ENCODE measurements at regions not wholly inside any gene's neighbourhood (a gene's known extent, or its start where the extent isn't known, plus 50 kb on each side); places are given as distances from the start of the nearest gene placed in this dataset.
A peak's percentile ranks its signal among the peaks of the same experiment; 100 is the strongest.

DNA sequence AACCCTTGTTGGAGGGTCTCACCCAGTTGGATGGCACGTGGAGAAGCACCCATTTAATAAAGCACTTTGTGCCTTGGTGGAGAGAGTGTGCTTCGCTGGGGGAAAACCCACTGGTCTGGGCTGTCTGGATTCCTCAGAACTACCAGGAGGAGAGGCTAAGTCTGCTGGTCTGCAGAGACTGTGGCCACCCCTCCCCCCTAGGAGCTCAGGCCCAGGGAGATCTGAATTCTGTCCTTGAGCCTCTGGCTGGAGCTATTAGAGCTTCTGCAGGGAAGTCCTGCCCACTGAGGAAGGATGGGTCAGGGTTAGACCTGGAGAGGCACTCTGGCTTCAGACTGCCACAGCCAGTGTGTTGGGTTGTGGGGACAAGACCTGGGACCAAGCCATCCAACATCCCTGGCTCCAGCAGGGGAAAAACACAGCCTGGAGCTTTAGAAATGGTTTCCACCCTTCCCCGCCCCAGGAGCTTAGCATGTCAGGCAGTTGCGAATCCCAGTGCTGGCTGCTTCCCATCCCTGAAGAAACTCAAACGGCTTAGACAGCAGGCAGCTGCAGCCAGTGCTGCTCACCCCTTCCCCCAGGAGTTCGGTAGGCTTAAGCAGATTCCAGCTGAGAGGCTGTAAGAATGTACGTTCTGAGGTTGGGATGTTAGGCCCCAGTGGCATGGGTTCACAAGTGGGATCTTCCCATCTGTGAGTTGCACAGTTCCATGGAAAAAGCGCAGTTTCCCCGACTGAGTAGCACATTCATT is 288.3 kb downstream of the TGFB2 start:
- peak; percentile 24 for DNase-seq (ENCODE audit: low read depth)

GRCh38 chr1:218634212-218634611 is 289.1 kb downstream of the TGFB2 start:
- DNase-seq (ENCODE audit: low read depth): no peak

DNA sequence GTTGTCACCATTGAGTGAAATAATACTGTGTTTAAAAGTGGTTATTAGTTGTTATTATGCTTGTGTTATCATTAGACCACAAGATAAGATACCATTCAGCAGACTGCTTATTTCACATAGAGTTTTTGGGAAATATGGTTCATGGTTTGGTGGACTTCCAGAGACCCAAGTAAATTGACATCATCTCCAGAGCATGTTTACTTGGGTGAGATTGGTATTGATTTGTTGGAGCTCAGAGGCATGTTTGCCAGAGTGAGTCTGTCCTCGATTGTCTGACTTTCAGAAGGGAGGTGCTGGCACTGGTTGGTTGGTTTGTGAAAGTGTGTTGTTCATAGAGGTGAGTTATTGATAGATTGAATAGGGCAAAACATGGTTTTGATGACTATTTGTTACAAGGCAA is 291.4 kb downstream of the TGFB2 start:
- DNase-seq (ENCODE audit: low read depth): no peak

- no peak for DNase-seq (ENCODE audit: low read depth)
Observed at GRCh38 chr1:218640173-218640572, 295.0 kb downstream of the TGFB2 start.

GRCh38 chr1:218642033-218642948 is 297.2 kb downstream of the TGFB2 start:
- no peak for DNase-seq (ENCODE audit: low read depth)

DNA sequence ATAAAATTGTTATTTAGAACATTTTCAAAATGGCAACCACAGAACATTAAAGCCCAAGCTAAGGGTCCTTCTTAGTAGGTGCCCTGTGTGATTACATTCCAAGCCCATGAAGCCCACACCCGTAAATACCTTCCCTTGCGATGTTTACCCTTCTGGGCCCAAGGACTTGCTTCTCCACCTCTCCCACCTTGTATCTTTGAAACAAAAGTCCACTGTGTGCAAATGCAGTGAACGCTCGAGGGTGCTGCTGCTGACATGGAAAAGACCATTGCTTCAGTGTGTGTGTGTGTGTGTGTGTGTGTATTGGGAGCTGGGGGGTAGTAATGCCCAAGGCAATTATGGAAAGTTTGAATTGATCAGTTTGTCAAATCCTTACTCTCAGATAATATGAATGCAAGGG is 298.1 kb downstream of the TGFB2 start:
- DNase-seq (ENCODE audit: low read depth): no peak

- DNase-seq (ENCODE audit: low read depth): no peak
Observed at GRCh38 chr1:218643926-218644325, 298.8 kb downstream of the TGFB2 start.

DNA sequence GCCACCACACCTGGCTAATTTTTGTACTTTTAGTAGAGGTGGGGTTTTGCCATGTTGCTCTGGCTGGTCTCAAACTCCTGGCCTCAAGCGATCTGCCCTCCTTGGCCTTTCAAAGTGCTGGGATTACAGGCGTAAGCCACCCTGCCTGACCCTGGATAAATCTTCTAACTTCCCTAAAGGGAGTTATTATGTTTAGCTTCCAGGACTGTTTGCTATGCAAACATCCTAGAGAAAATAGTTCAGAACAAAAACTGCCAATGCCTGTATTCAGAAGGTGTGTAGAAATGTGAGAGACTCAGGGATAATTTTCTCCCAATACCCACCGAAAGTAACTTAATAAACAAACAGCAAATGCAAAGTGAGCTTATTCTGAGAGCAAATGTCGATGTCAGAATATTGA is 301.2 kb downstream of the TGFB2 start:
- DNase-seq (ENCODE audit: low read depth): no peak

GRCh38 chr1:218656301-218657037 is 311.3 kb downstream of the TGFB2 start:
- DNase-seq (ENCODE audit: low read depth): no peak

GRCh38 chr1:218658269-218658668 is 313.1 kb downstream of the TGFB2 start:
- DNase-seq (ENCODE audit: low read depth): no peak

DNA sequence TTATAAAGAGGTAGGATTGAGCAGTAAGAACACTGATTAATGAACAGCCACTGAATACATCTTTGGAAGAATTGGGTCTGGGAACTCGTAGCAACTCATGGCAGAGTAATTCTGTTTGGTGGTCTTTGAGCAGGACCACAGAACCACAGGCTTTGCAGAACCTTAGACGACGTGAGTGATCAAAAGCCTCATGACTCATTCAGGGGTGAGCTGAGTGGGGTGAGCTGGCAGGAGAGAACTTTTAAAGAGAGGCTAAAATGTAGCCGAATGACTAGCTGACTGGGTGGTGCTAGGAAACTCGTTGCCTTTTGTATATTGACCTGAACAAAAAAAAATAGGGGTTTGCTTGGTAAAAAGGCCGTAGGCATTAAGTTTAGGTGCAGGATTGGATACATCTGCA is 313.8 kb downstream of the TGFB2 start:
- peak; percentile 93 for DNase-seq (ENCODE audit: low read depth)

DNA sequence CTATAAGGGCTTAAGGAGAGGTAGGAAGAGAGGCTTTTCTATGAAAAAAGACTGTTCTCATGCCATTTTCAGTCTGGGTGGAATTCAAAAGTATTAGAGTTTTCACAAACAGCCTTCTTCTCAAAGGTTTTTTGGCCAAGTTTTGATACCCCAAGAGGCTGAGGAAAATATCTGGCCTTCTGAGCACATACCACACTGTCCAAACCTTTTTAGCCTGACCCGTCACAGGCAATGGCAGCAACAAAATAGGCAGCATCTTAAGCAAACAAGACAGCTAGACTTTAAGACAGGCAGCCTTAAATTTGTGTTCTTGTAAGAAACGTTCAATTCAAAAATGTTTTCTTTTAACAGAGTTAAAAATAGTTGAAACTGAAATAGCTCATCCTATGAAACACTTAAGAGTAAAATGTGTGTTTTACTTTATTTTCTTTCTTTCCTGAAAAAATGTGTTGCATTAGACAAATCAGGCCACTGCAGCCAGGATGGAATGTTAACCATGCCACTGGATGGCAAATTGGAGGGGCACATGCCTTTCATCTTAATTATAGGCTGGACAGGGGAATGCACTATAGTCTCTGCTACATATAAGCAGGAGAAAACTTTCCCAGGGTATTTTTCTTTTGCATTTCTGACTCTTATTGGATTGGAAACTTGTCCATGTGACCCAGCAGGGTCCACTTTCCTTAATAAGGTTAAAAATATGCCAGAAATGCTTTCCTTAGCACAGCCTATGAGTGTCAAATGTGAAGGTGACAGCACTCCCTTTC is 315.0 kb downstream of the TGFB2 start:
- DNase-seq (ENCODE audit: low read depth): no peak

DNA sequence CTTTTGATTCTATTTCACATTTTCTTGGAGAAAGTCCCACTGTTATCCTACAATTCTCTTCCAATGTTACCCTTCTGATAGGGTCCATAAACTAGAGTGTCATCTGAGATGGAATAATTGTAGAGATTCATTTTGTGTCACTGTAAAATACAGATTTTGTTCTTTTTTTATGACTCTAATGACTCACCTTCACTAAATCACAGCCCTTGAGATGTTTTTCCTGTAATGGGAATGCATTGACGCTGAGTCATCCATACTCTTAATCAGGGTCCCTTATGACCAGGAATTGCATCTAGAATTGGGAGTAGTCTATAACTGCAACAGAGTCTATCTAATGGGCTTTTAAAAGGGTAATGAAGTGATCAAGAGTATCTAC is 315.5 kb downstream of the TGFB2 start:
- no peak for DNase-seq (ENCODE audit: low read depth)

- no peak for DNase-seq (ENCODE audit: low read depth)
Observed at GRCh38 chr1:218661411-218661810, 316.3 kb downstream of the TGFB2 start.

- DNase-seq (ENCODE audit: low read depth): peak; percentile 47
Observed at GRCh38 chr1:218664385-218665170, 319.4 kb downstream of the TGFB2 start.

- DNase-seq (ENCODE audit: low read depth): peak; percentile 92
Observed at GRCh38 chr1:218665221-218665620, 320.1 kb downstream of the TGFB2 start.

DNA sequence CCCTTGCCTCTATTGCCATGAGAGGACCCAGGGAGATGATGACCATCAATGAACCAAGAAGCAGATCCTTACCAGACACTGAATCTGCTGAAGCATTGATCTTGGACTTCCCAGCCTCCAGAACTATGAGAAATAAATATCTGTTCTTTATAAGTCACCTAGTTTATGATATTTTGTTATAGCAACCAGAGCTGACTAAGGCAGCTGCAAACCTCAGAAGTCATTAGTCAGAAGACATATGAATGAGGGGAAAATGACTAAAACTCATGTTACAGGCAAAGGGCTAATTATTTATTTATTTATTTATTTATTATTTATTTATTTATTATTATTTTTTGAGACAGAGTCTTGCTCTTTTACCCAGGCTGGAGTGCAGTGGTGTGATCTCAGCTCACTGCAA is 321.1 kb downstream of the TGFB2 start:
- DNase-seq (ENCODE audit: low read depth): no peak

DNA sequence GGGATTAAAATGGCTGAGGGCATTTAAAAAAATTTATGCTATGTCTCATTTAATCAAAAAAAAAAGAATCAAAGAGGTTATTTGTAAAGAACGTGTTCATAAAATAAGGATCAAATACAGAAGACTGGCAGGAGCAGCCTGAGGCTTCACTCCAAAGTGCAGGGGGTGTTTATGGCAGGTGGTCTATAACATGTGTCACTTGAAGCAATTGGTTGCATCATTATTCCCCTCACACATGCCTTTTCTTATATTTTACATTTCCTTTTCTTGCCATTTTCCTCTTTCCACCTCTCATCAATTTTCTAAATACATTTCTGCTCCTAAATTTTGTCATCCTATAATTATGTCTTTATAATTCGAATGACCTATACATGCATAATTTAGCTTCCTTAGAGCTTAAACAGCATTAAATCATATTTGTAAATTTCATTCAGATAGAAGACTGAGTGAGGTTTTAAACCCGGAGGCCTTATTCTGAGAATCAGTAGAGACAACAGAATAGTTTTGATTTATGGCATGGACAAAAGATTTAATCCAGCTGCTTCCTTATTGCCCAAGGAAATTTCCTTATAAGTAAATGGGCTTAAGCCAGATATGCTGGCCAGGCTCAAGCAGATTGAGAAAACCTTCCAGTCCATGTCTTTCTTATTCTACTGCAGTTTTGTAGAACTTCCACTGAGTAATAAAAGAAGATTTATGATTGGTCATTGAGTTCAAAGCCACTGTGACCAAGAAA is 322.8 kb downstream of the TGFB2 start:
- no peak for DNase-seq (ENCODE audit: low read depth)

DNA sequence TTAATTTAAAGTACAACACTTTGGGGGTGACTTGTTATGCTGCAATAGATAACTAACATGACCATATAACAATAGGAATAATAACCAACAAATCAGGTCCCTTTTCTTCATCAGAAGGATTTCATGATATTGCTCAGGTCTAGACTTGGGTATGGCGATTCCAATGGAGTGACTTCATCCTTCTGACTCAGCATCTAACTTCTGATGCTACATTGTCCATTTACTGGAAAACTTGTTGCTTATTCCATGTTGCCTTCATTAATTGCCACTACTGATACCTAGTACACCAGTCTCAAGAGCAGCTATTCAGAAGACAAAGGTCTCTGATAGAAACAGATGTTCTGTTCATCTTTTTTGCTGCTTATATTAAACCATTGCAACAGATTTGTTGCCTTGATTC is 324.3 kb downstream of the TGFB2 start:
- no peak for DNase-seq (ENCODE audit: low read depth)

DNA sequence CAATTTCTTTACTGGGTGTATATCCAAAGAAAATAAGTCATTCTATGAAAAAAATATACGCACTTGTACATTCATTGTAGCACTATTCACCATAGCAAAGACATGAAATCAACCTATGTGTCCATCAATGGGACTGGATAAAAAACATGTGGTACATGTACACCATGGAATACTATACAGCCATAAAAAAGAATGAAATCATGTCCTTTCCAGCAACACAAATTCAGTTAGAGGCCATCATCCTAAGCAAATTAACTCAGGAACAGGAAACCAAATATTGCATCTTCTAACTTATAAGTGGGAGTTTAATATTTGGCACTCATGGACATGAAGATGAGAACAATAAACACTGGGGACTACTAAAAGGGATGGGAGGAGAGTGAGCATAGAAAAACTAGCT is 325.7 kb downstream of the TGFB2 start:
- no peak for DNase-seq (ENCODE audit: low read depth)
